GM12891 (cell line): ENCODE measurements at regions not wholly inside any gene's neighbourhood (a gene's known extent, or its start where the extent isn't known, plus 50 kb on each side); places are given as distances from the start of the nearest gene placed in this dataset.
"Not testable (repeated sequence)": the region's sequence is repeated elsewhere in the genome, so short reads cannot be mapped to it uniquely, and the experiment has no call there.

Source experiments
- POLR2A ChIP-seq: IDR thresholded peaks from 2 replicates; pipeline ENCODE4 v1.6.1; 2011; ENCODE audit warnings: low read depth, low read length, control low read depth
- POLR2AphosphoS5 ChIP-seq: IDR thresholded peaks from 2 replicates; pipeline ENCODE4 v1.6.1; 2011; ENCODE audit warnings: low read depth, low read length, control low read depth
- POU2F2 ChIP-seq: IDR thresholded peaks from 2 replicates; pipeline ENCODE4 v1.6.1; 2011; ENCODE audit warnings: low read depth, mild to moderate bottlenecking, control low read depth, low read length, moderate library complexity
- SPI1 ChIP-seq: IDR thresholded peaks from 2 replicates; pipeline ENCODE4 v1.6.1; 2011; ENCODE audit warnings: low read depth, low read length, control low read depth
- TAF1 ChIP-seq: IDR thresholded peaks from 2 replicates; pipeline ENCODE4 v1.6.1; 2011; ENCODE audit warnings: low read depth, low read length, control low read depth

DNA sequence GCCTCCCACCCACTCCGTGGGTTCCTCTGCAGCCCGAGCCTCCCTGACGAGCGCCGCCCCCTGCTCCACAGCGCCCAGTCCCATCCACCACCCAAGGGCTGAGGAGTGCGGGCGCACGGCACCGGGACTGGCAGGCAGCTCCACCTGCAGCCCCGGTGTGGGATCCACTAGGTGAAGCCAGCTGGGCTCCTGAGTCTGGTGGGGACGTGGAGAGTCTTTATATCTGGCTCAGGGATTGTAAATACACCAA is 134.5 kb upstream of the ATXN7L3B start:
- TF ChIP-seq POLR2AphosphoS5, TAF1, POLR2A, SPI1, POU2F2: not testable (repeated sequence)
